ENCODE measurements at regions not wholly inside any gene's neighbourhood (a gene's known extent, or its start where the extent isn't known, plus 50 kb on each side); places are given as distances from the start of the nearest gene placed in this dataset.
"Not testable (repeated sequence)": the region's sequence is repeated elsewhere in the genome, so short reads cannot be mapped to it uniquely, and the experiment has no call there.

DNA sequence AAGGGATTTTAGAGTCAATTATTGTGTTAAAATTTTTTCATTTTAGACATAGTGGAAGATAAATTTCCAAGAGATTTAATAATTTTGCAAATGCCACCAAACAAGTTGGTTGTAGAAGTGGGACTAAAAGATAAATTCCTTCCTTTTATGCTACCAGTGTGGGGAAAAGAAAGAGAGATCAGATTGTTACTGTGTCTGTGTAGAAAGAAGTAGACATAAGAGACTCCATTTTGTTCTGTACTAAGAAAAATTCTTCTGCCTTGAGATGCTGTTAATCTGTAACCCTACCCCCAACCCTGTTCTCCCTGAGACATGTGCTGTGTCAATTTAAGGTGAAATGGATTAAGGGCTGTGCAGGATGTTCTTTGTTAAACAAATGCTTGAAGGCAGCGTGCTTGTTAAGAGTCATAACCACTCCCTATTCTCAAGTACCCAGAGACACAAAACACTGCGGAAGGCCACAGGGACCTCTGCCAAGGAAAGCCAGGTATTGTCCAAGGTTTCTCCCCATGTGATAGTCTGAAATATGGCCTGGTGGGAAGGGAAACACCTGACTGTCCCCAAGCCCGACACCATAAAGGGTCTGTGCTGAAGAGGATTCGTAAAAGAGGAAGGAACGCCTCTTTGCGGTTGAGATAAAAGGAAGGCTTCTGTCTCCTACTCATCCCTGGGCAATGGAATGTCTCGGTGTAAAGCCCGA is 117.0 kb downstream of the CEP44 start:
- peak overlapping the region; percentile 93 for H3K27ac ChIP-seq (ENCODE audit: low read depth, low read length)

DNA sequence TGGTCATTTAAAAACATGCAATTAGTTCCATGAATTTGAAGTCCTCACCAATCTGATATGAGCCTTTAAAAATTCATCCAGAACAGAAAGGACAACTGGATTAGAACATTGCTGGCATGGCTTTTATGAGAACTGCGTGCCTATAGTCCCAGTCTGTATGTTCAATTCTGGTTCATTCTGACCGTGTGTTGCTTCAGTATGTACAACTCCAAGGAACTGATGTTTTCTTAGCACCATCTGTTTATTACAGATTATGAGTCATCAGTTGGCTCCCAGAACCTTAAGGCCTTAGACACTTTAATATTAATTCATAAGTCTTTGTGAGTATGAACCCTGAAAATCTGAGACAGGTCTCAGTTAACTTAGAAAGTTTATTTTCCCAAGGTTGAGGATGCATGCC is 115.0 kb downstream of the CEP44 start:
- H3K9me3 ChIP-seq (ENCODE audit: control insufficient read depth, insufficient read depth, low read depth, low read length): no peaks in the 10 kb centered on the region
- H3K4me3 ChIP-seq (ENCODE audit: low read depth, low read length): no peak overlapping the region
- no peaks in the 10 kb centered on the region for H3K36me3 ChIP-seq (ENCODE audit: control insufficient read depth, insufficient read depth, low read length)
- no peaks in the 10 kb centered on the region for H3K27me3 ChIP-seq (ENCODE audit: control insufficient read depth, insufficient read depth, low read length)
- H3K4me1 ChIP-seq (ENCODE audit: control insufficient read depth, insufficient read depth, low read length): peaks cover 31% of the 10 kb centered on the region
- H3K27ac ChIP-seq (ENCODE audit: low read depth, low read length): no peak overlapping the region; the same call in 1 of the 2 replicates
- H3K9ac ChIP-seq (ENCODE audit: low read length): no peak overlapping the region

More for the DNA sequence above, 117.0 kb downstream of the CEP44 start:
- Histone ChIP-seq H3K9ac (ENCODE audit: low read length) (peak overlapping the region; percentile 85), H3K4me1 (ENCODE audit: control insufficient read depth, insufficient read depth, low read length) (peaks cover 41% of the 10 kb centered on the region)
- not testable (repeated sequence) for H3K9me3 ChIP-seq (ENCODE audit: control insufficient read depth, insufficient read depth, low read depth, low read length); H3K4me3 ChIP-seq (ENCODE audit: low read depth, low read length); H3K36me3 ChIP-seq (ENCODE audit: control insufficient read depth, insufficient read depth, low read length); H3K27me3 ChIP-seq (ENCODE audit: control insufficient read depth, insufficient read depth, low read length)

- H3K4me3 ChIP-seq (ENCODE audit: low read depth, low read length): no peak overlapping the region
- H3K36me3 ChIP-seq (ENCODE audit: control insufficient read depth, insufficient read depth, low read length): no peaks in the 10 kb centered on the region
- peaks cover 20% of the 10 kb centered on the region for H3K4me1 ChIP-seq (ENCODE audit: control insufficient read depth, insufficient read depth, low read length)
- no peaks in the 10 kb centered on the region for H3K27me3 ChIP-seq (ENCODE audit: control insufficient read depth, insufficient read depth, low read length)
- peaks cover 3% of the 10 kb centered on the region; the same call in 1 of the 2 replicates for H3K9me3 ChIP-seq (ENCODE audit: control insufficient read depth, insufficient read depth, low read depth, low read length)
- no peak overlapping the region for H3K27ac ChIP-seq (ENCODE audit: low read depth, low read length)
- no peak overlapping the region for H3K9ac ChIP-seq (ENCODE audit: low read length)
Measured at GRCh38 chr4:174397366-174398155, 113.8 kb downstream of the CEP44 start.

- no peaks in the 10 kb centered on the region for H3K36me3 ChIP-seq (ENCODE audit: control insufficient read depth, insufficient read depth, low read length)
- H3K9me3 ChIP-seq (ENCODE audit: control insufficient read depth, insufficient read depth, low read depth, low read length): peaks cover 3% of the 10 kb centered on the region; the same call in 1 of the 2 replicates
- no peak overlapping the region for H3K27ac ChIP-seq (ENCODE audit: low read depth, low read length)
- no peak overlapping the region for H3K9ac ChIP-seq (ENCODE audit: low read length)
- peaks cover 11% of the 10 kb centered on the region for H3K4me1 ChIP-seq (ENCODE audit: control insufficient read depth, insufficient read depth, low read length)
- no peak overlapping the region for H3K4me3 ChIP-seq (ENCODE audit: low read depth, low read length)
- no peaks in the 10 kb centered on the region for H3K27me3 ChIP-seq (ENCODE audit: control insufficient read depth, insufficient read depth, low read length)
Measured at GRCh38 chr4:174396599-174397110, 112.9 kb downstream of the CEP44 start.

DNA sequence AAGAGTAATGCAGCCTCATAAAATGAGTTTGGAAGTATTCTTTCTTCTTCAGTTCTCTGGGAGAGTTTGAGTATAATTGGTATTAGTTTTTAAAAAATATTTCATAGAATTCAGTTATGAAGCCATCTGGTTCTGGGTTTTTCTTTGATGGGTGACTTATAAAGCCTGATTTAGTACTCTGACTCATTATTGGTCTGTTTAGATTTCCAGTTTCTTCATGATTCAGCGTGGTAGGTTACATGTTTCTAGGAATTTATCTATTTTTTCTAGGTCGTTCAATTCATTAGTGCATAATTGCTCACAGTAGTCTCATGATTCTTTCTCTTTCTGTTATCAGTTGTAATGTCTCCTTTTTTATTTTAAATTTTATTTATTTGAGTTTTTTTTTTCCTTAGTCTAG is 111.2 kb downstream of the CEP44 start:
- no peaks in the 10 kb centered on the region for H3K36me3 ChIP-seq (ENCODE audit: control insufficient read depth, insufficient read depth, low read length)
- H3K27me3 ChIP-seq (ENCODE audit: control insufficient read depth, insufficient read depth, low read length): no peaks in the 10 kb centered on the region
- no peak overlapping the region for H3K4me3 ChIP-seq (ENCODE audit: low read depth, low read length)
- H3K27ac ChIP-seq (ENCODE audit: low read depth, low read length): no peak overlapping the region
- no peak overlapping the region for H3K9ac ChIP-seq (ENCODE audit: low read length)
- H3K9me3 ChIP-seq (ENCODE audit: control insufficient read depth, insufficient read depth, low read depth, low read length): peaks cover 3% of the 10 kb centered on the region; the same call in 1 of the 2 replicates
- H3K4me1 ChIP-seq (ENCODE audit: control insufficient read depth, insufficient read depth, low read length): no peaks in the 10 kb centered on the region

DNA sequence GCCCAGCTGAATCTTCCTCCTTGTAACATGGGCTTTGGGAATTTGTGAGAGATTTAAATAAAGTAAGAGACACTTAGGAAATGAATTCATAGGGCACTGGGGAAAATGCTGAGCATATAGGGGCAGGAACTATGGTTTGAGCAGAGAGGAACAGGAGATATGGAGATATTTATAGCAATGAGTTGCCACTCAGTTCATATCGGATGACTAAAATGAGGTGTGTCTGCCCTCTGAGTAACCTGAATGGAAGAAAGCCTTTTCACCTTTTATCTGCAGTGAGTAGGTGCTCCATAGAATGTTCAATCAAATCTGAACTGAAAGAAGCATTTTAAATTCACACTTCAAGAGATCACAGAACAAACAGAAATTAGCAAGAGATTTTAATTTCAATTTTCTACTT is 105.7 kb downstream of the CEP44 start:
- Histone ChIP-seq H3K36me3 (ENCODE audit: control insufficient read depth, insufficient read depth, low read length) (no peaks in the 10 kb centered on the region), H3K4me1 (ENCODE audit: control insufficient read depth, insufficient read depth, low read length) (no peaks in the 10 kb centered on the region), H3K27ac (ENCODE audit: low read depth, low read length) (no peak overlapping the region), H3K9ac (ENCODE audit: low read length) (no peak overlapping the region), H3K27me3 (ENCODE audit: control insufficient read depth, insufficient read depth, low read length) (no peaks in the 10 kb centered on the region), H3K4me3 (ENCODE audit: low read depth, low read length) (no peak overlapping the region), H3K9me3 (ENCODE audit: control insufficient read depth, insufficient read depth, low read depth, low read length) (peaks cover 3% of the 10 kb centered on the region; the same call in 1 of the 2 replicates)

GRCh38 chr4:174388461-174389145 is 104.9 kb downstream of the CEP44 start:
- Histone ChIP-seq H3K27me3 (ENCODE audit: control insufficient read depth, insufficient read depth, low read length) (no peaks in the 10 kb centered on the region), H3K4me3 (ENCODE audit: low read depth, low read length) (no peak overlapping the region), H3K36me3 (ENCODE audit: control insufficient read depth, insufficient read depth, low read length) (no peaks in the 10 kb centered on the region), H3K9me3 (ENCODE audit: control insufficient read depth, insufficient read depth, low read depth, low read length) (peaks cover 3% of the 10 kb centered on the region; the same call in 1 of the 2 replicates), H3K4me1 (ENCODE audit: control insufficient read depth, insufficient read depth, low read length) (peaks cover 5% of the 10 kb centered on the region; the same call in 1 of the 2 replicates), H3K27ac (ENCODE audit: low read depth, low read length) (no peak overlapping the region), H3K9ac (ENCODE audit: low read length) (no peak overlapping the region)

- Histone ChIP-seq H3K27ac (ENCODE audit: low read depth, low read length) (no peak overlapping the region), H3K4me1 (ENCODE audit: control insufficient read depth, insufficient read depth, low read length) (peaks cover 12% of the 10 kb centered on the region), H3K4me3 (ENCODE audit: low read depth, low read length) (no peak overlapping the region), H3K36me3 (ENCODE audit: control insufficient read depth, insufficient read depth, low read length) (no peaks in the 10 kb centered on the region), H3K27me3 (ENCODE audit: control insufficient read depth, insufficient read depth, low read length) (no peaks in the 10 kb centered on the region), H3K9ac (ENCODE audit: low read length) (no peak overlapping the region), H3K9me3 (ENCODE audit: control insufficient read depth, insufficient read depth, low read depth, low read length) (no peaks in the 10 kb centered on the region)
Measured at GRCh38 chr4:174387721-174388120, 104.0 kb downstream of the CEP44 start.

DNA sequence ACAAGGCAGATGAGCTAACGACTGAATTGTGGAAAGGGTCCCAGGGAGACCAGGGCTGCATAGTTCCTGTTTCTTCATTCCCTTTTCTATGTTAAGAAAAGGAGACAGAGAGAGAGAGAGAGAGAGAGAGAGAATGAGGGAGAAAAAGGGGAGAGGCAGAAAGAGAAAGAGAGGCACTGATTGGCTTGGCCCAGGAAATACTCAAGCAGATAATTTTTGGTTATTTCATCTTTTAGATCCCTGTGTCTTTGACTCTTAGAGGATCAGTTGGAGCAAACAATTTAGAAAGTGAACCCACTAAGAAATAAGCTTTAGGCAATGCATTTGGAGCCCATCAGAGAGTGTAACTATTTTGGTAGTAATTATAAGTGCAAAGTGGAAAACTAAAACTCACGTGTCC is 103.4 kb downstream of the CEP44 start:
- Histone ChIP-seq H3K9me3 (ENCODE audit: control insufficient read depth, insufficient read depth, low read depth, low read length) (no peaks in the 10 kb centered on the region), H3K27ac (ENCODE audit: low read depth, low read length) (no peak overlapping the region), H3K36me3 (ENCODE audit: control insufficient read depth, insufficient read depth, low read length) (no peaks in the 10 kb centered on the region), H3K9ac (ENCODE audit: low read length) (no peak overlapping the region), H3K4me3 (ENCODE audit: low read depth, low read length) (no peak overlapping the region), H3K4me1 (ENCODE audit: control insufficient read depth, insufficient read depth, low read length) (peaks cover 15% of the 10 kb centered on the region), H3K27me3 (ENCODE audit: control insufficient read depth, insufficient read depth, low read length) (no peaks in the 10 kb centered on the region)

DNA sequence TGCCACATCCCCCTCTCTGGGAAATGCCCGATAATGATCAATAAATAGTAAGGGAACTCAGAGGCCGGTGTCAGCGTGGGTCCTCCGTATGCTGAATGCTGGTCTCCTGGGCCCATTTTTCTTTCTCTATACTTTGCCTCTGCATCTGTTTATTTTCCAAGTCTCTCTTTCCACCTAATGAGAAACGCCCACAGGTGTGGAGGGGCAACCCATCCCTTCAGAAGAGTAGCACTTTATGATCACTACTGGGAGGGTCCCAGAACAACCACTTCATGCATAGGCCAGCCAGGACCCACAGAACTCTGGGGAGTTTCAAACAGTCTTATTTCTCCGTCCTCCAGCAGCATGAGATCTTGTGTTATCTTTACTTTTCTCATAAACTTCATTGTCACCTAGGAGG is 100.1 kb downstream of the CEP44 start:
- no peaks in the 10 kb centered on the region for H3K27me3 ChIP-seq (ENCODE audit: control insufficient read depth, insufficient read depth, low read length)
- no peaks in the 10 kb centered on the region for H3K9me3 ChIP-seq (ENCODE audit: control insufficient read depth, insufficient read depth, low read depth, low read length)
- H3K27ac ChIP-seq (ENCODE audit: low read depth, low read length): peak overlapping the region; percentile 89; the same call in 1 of the 2 replicates
- no peak overlapping the region for H3K4me3 ChIP-seq (ENCODE audit: low read depth, low read length)
- H3K36me3 ChIP-seq (ENCODE audit: control insufficient read depth, insufficient read depth, low read length): no peaks in the 10 kb centered on the region
- peak overlapping the region; percentile 74 for H3K9ac ChIP-seq (ENCODE audit: low read length)
- H3K4me1 ChIP-seq (ENCODE audit: control insufficient read depth, insufficient read depth, low read length): peaks cover 47% of the 10 kb centered on the region
